ENCODE measurements at regions not wholly inside any gene's neighbourhood (a gene's known extent, or its start where the extent isn't known, plus 50 kb on each side); places are given as distances from the start of the nearest gene placed in this dataset.

DNA sequence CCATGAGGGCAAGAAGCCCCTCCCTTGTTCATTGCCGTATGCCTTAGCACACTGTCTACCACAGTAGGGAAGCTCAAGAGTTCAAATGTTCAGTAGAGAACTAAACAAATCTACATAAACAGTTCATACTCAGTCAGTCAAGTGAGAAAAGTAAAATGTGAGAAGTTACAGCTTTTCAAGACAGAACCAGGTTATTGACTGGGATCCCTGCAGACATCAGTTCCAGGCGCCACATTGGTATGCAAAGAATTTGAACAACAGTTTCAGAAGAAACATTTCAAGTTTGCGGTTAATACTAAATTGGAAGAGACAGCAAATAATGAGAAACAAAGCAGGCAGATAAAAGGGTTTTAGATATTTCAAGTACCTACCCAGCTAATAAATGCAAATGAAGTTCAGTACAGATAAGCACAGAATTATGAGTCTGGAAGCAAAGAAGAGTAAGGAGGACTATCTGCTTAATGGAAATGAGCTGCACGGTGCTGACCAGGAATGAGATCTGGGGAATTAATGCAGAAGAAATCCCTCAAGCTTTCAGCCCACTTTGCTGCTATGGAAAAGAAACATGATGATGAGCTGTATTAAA lies 246.2 kb downstream of the HACE1 start:
- TF ChIP-seq, protein P1, sequence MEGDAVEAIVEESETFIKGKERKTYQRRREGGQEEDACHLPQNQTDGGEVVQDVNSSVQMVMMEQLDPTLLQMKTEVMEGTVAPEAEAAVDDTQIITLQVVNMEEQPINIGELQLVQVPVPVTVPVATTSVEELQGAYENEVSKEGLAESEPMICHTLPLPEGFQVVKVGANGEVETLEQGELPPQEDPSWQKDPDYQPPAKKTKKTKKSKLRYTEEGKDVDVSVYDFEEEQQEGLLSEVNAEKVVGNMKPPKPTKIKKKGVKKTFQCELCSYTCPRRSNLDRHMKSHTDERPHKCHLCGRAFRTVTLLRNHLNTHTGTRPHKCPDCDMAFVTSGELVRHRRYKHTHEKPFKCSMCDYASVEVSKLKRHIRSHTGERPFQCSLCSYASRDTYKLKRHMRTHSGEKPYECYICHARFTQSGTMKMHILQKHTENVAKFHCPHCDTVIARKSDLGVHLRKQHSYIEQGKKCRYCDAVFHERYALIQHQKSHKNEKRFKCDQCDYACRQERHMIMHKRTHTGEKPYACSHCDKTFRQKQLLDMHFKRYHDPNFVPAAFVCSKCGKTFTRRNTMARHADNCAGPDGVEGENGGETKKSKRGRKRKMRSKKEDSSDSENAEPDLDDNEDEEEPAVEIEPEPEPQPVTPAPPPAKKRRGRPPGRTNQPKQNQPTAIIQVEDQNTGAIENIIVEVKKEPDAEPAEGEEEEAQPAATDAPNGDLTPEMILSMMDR (IDR thresholded peaks at IDR 0.05): no peak
- no peak for TF ChIP-seq TCF7 (CRISPR knock-in tag; IDR thresholded peaks at IDR 0.05; ENCODE audit: low read depth)
- no peak for TF ChIP-seq SP1 (CRISPR knock-in tag; conservative IDR thresholded peaks at IDR 0.05)
- no peak for TF ChIP-seq NFATC4 (CRISPR knock-in tag; IDR thresholded peaks at IDR 0.05)
- TF ChIP-seq, protein P2, sequence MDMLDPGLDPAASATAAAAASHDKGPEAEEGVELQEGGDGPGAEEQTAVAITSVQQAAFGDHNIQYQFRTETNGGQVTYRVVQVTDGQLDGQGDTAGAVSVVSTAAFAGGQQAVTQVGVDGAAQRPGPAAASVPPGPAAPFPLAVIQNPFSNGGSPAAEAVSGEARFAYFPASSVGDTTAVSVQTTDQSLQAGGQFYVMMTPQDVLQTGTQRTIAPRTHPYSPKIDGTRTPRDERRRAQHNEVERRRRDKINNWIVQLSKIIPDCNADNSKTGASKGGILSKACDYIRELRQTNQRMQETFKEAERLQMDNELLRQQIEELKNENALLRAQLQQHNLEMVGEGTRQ (CRISPR knock-in tag; IDR thresholded peaks at IDR 0.05): no peak
- TF ChIP-seq, protein P3, sequence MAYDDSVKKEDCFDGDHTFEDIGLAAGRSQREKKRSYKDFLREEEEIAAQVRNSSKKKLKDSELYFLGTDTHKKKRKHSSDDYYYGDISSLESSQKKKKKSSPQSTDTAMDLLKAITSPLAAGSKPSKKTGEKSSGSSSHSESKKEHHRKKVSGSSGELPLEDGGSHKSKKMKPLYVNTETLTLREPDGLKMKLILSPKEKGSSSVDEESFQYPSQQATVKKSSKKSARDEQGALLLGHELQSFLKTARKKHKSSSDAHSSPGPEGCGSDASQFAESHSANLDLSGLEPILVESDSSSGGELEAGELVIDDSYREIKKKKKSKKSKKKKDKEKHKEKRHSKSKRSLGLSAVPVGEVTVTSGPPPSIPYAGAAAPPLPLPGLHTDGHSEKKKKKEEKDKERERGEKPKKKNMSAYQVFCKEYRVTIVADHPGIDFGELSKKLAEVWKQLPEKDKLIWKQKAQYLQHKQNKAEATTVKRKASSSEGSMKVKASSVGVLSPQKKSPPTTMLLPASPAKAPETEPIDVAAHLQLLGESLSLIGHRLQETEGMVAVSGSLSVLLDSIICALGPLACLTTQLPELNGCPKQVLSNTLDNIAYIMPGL (CRISPR knock-in tag; IDR thresholded peaks at IDR 0.05): no peak
- no peak for TF ChIP-seq ATF1 (CRISPR knock-in tag; IDR thresholded peaks at IDR 0.05)
- TF ChIP-seq IRF1 (CRISPR knock-in tag; IDR thresholded peaks at IDR 0.05): no peak

All from WTC11 (cell line).